ENCODE measurements at regions not wholly inside any gene's neighbourhood (a gene's known extent, or its start where the extent isn't known, plus 50 kb on each side); places are given as distances from the start of the nearest gene placed in this dataset.

GRCh38 chr1:221241157-221241556 is 361.9 kb downstream of the HLX start:
- intact Hi-C loops (cut with DNase I) = no loop called here
- DNase-seq = no peak
- Histone ChIP-seq H3K27me3 (no peaks in the 10 kb centered on the region), H3K9me3 (no peaks in the 10 kb centered on the region), H3K4me3 (no peak overlapping the region), H3K27ac (no peak overlapping the region), H3K4me1 (no peaks in the 10 kb centered on the region), H3K9ac (ENCODE audit: low read depth in 2 of 2, low read length in 2 of 2) (no peak overlapping the region), H3K36me3 (no peaks in the 10 kb centered on the region)
- TF ChIP-seq, protein P1, sequence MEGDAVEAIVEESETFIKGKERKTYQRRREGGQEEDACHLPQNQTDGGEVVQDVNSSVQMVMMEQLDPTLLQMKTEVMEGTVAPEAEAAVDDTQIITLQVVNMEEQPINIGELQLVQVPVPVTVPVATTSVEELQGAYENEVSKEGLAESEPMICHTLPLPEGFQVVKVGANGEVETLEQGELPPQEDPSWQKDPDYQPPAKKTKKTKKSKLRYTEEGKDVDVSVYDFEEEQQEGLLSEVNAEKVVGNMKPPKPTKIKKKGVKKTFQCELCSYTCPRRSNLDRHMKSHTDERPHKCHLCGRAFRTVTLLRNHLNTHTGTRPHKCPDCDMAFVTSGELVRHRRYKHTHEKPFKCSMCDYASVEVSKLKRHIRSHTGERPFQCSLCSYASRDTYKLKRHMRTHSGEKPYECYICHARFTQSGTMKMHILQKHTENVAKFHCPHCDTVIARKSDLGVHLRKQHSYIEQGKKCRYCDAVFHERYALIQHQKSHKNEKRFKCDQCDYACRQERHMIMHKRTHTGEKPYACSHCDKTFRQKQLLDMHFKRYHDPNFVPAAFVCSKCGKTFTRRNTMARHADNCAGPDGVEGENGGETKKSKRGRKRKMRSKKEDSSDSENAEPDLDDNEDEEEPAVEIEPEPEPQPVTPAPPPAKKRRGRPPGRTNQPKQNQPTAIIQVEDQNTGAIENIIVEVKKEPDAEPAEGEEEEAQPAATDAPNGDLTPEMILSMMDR (IDR thresholded peaks at IDR 0.05) = no peak

GRCh38 chr1:221241592-221241991 is 362.3 kb downstream of the HLX start:
- Histone ChIP-seq H3K27ac (no peak overlapping the region), H3K27me3 (no peaks in the 10 kb centered on the region), H3K4me1 (no peaks in the 10 kb centered on the region), H3K9ac (ENCODE audit: low read depth in 2 of 2, low read length in 2 of 2) (no peak overlapping the region), H3K4me3 (no peak overlapping the region), H3K9me3 (no peaks in the 10 kb centered on the region), H3K36me3 (no peaks in the 10 kb centered on the region)
- DNase-seq = no peak
- intact Hi-C loops (cut with DNase I) = no loop called here
- TF ChIP-seq, protein P1 (IDR thresholded peaks at IDR 0.05) = no peak

DNA sequence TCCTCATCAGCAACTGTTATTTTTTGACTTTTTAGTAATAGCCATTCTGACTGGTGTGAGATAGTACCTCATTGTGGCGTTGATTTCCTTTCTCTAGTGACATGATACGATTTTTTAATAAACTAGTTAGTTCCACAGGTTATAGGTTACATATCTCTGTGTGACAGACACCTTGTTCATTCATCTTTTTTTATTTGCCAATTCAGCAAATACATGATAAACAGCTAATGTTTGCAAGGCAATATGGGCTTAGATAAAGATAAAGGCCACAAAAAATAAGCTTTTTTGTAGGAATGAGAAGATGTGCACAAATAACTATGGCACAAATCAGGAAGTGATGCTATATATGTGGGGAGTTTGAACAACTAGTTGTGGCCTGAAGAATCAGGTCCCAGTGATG is 366.8 kb downstream of the HLX start:
- TF ChIP-seq, protein P1 (IDR thresholded peaks at IDR 0.05) = no peak
- DNase-seq = no peak
- no peaks in the 10 kb centered on the region for H3K27me3 ChIP-seq
- no peaks in the 10 kb centered on the region for H3K9me3 ChIP-seq
- H3K4me1 ChIP-seq = no peaks in the 10 kb centered on the region
- intact Hi-C loops (cut with DNase I) = no loop called here
- no peaks in the 10 kb centered on the region for H3K36me3 ChIP-seq
- no peak overlapping the region for H3K4me3 ChIP-seq
- no peak overlapping the region for H3K27ac ChIP-seq
- no peak overlapping the region for H3K9ac ChIP-seq (ENCODE audit: low read depth in 2 of 2, low read length in 2 of 2)

GRCh38 chr1:221246628-221247415 is 367.6 kb downstream of the HLX start:
- H3K36me3 ChIP-seq = no peaks in the 10 kb centered on the region
- no peaks in the 10 kb centered on the region for H3K4me1 ChIP-seq
- H3K4me3 ChIP-seq = no peak overlapping the region
- no peak overlapping the region for H3K9ac ChIP-seq (ENCODE audit: low read depth in 2 of 2, low read length in 2 of 2)
- no peak overlapping the region for H3K27ac ChIP-seq
- no peaks in the 10 kb centered on the region for H3K9me3 ChIP-seq
- H3K27me3 ChIP-seq = no peaks in the 10 kb centered on the region
- TF ChIP-seq, protein P1 (IDR thresholded peaks at IDR 0.05) = no peak
- DNase-seq = no peak
- intact Hi-C loops (cut with DNase I) = no loop called here

DNA sequence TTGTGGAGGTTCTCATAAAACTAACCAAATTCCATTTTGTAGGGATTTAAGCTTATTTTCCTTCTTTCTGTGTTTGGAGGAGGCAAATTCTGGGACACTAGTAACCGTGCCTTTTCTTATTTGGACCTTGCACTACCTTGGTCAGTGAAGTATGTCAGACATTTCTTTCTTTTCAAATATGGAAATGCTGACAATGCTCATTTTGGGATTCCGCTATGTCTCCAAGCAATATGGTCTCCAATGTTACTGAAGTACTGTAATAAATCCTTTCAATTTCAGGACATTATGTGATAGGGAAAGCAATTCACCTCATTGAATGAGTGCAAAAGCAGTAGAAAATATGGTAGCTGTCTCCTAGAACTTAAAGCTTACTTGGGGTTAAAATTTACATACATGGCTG is 372.3 kb downstream of the HLX start:
- no peaks in the 10 kb centered on the region for H3K9me3 ChIP-seq
- H3K4me1 ChIP-seq = no peaks in the 10 kb centered on the region
- no peaks in the 10 kb centered on the region for H3K36me3 ChIP-seq
- H3K27me3 ChIP-seq = no peaks in the 10 kb centered on the region
- no peak for DNase-seq
- no peak overlapping the region for H3K9ac ChIP-seq (ENCODE audit: low read depth in 2 of 2, low read length in 2 of 2)
- H3K27ac ChIP-seq = no peak overlapping the region
- TF ChIP-seq, protein P1 (IDR thresholded peaks at IDR 0.05) = no peak
- intact Hi-C loops (cut with DNase I) = no loop called here
- no peak overlapping the region for H3K4me3 ChIP-seq
